Dendritic cell treated with granulocyte-macrophage colony-stimulating factor and Interleukin-4, amounts not matched to agents 40 ng/mL and 50 ng/mL, for 4 days (primary cell): ENCODE measurements at regions not wholly inside any gene's neighbourhood (a gene's known extent, or its start where the extent isn't known, plus 50 kb on each side); places are given as distances from the start of the nearest gene placed in this dataset.
"Not testable (repeated sequence)": the region's sequence is repeated elsewhere in the genome, so short reads cannot be mapped to it uniquely, and the experiment has no call there.

Experiments
- H3K27ac Mint-ChIP-seq: one replicate; pipeline ENCODE4 v1.8.0; 2022; ENCODE audit warnings: mild to moderate bottlenecking, mixed read lengths
- H3K27me3 Mint-ChIP-seq: one replicate; pipeline ENCODE4 v1.8.0; 2022; ENCODE audit warnings: mild to moderate bottlenecking, mixed read lengths
- H3K36me3 Mint-ChIP-seq: one replicate; pipeline ENCODE4 v1.8.0; 2022; ENCODE audit warnings: low read depth, mixed read lengths
- H3K4me1 Mint-ChIP-seq: one replicate; pipeline ENCODE4 v1.8.0; 2022; ENCODE audit warnings: low read depth, mixed read lengths
- H3K4me3 Mint-ChIP-seq: one replicate; pipeline ENCODE4 v1.8.0; 2022; ENCODE audit warnings: mild to moderate bottlenecking, moderate library complexity, mixed read lengths
- H3K9me3 Mint-ChIP-seq: one replicate; pipeline ENCODE4 v1.8.0; 2022; ENCODE audit warnings: mixed read lengths
- intact Hi-C: fragments of 100-400 bp; cut with micrococcal nuclease; formaldehyde crosslinking; loops from one replicate; pipeline ENCODE4 v1.15.0; 2022

GRCh38 chr1:172845371-172845770 is 186.5 kb downstream of the FASLG start:
- Mint-ChIP-seq H3K27me3 (peaks cover 3% of the 10 kb centered on the region), H3K4me3 (no peak overlapping the region), H3K36me3 (no peaks in the 10 kb centered on the region), H3K4me1 (peaks cover 16% of the 10 kb centered on the region), H3K27ac (peak overlapping the region; percentile 68), H3K9me3 (no peaks in the 10 kb centered on the region)
- intact Hi-C loops = no loop called here

GRCh38 chr1:172845865-172846264 is 187.0 kb downstream of the FASLG start:
- peaks cover 3% of the 10 kb centered on the region for H3K27me3 Mint-ChIP-seq
- H3K4me3 Mint-ChIP-seq = no peak overlapping the region
- intact Hi-C loops = no loop called here
- peak overlapping the region; percentile 68 for H3K27ac Mint-ChIP-seq
- no peaks in the 10 kb centered on the region for H3K9me3 Mint-ChIP-seq
- H3K4me1 Mint-ChIP-seq = peaks cover 16% of the 10 kb centered on the region
- no peaks in the 10 kb centered on the region for H3K36me3 Mint-ChIP-seq

DNA sequence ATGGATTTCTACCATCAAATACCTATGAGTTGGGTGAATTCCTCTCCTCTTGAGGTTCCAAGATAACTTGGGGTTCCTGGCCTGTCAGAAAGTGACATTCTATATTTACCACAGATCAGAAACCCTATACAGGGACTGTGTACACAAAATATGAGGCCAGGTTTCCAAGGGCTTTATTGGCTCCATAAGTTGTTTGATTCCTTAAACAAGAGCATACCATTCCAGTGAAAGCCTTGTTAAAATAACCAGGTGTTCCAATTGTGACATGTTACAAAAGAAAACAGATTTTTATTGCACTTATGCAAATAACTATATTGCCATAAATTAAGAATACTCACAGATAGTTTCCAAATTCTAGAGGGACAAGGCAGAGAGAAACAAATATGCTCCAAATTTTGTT is 188.9 kb downstream of the FASLG start:
- H3K36me3 Mint-ChIP-seq, H3K27ac Mint-ChIP-seq, intact Hi-C loops, H3K4me3 Mint-ChIP-seq, H3K27me3 Mint-ChIP-seq, H3K9me3 Mint-ChIP-seq: not testable (repeated sequence)
- H3K4me1 Mint-ChIP-seq = peaks cover 16% of the 10 kb centered on the region

GRCh38 chr1:172849653-172850052 is 190.8 kb downstream of the FASLG start:
- intact Hi-C loops = no loop called here
- no peak overlapping the region for H3K27ac Mint-ChIP-seq
- no peaks in the 10 kb centered on the region for H3K27me3 Mint-ChIP-seq
- H3K4me3 Mint-ChIP-seq = no peak overlapping the region
- H3K36me3 Mint-ChIP-seq = no peaks in the 10 kb centered on the region
- peaks cover 12% of the 10 kb centered on the region for H3K4me1 Mint-ChIP-seq
- H3K9me3 Mint-ChIP-seq = no peaks in the 10 kb centered on the region

DNA sequence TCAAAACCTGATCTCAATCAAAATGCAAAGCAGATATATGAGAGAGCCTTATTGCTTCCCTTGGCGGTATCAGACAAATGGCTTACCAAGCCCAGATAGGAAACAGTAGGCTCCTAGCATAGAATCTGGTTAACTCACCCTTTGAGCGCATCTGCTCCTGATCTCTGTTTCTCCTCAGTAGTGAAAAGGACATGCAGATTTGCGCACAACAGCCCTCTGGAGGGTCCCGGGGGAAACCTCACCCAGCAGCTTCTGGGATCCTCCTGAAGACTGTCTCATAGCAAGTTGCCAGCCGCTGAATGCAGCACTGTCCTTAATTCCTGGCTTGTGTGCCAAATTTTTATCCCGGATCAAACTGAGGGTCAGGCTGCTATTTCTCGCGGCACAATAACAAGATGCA is 192.2 kb downstream of the FASLG start:
- intact Hi-C loops = no loop called here
- Mint-ChIP-seq H3K36me3 (no peaks in the 10 kb centered on the region), H3K27ac (no peak overlapping the region), H3K9me3 (no peaks in the 10 kb centered on the region), H3K27me3 (no peaks in the 10 kb centered on the region), H3K4me3 (no peak overlapping the region), H3K4me1 (no peaks in the 10 kb centered on the region)

GRCh38 chr1:172851856-172852255 is 193.0 kb downstream of the FASLG start:
- H3K4me3 Mint-ChIP-seq = no peak overlapping the region
- intact Hi-C loops = no loop called here
- no peaks in the 10 kb centered on the region for H3K9me3 Mint-ChIP-seq
- H3K36me3 Mint-ChIP-seq = no peaks in the 10 kb centered on the region
- no peaks in the 10 kb centered on the region for H3K27me3 Mint-ChIP-seq
- H3K4me1 Mint-ChIP-seq = no peaks in the 10 kb centered on the region
- no peak overlapping the region for H3K27ac Mint-ChIP-seq

DNA sequence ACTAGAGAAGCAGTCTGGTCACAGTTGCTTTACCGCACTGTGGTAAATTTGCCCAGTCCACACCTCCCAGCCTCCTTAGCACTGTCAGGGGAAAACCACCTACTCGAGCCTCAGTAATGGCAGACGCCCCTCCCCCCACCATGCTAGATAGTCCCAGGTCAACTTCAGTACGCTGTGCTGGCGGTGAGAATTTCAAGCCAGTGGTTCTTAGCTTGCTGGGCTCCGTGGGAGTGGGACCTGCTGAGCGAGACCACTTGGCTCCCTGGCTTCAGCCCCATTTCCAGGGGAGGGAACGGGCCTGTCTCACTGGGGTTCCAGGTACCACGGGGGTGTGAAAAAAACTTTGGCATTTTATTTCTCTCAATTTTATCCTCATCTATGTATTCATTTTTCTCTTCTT is 194.8 kb downstream of the TNFSF18 start:
- H3K27ac Mint-ChIP-seq, H3K36me3 Mint-ChIP-seq, H3K27me3 Mint-ChIP-seq, H3K9me3 Mint-ChIP-seq, intact Hi-C loops, H3K4me3 Mint-ChIP-seq, H3K4me1 Mint-ChIP-seq: not testable (repeated sequence)

GRCh38 chr1:172863031-172863430 is 187.7 kb downstream of the TNFSF18 start:
- intact Hi-C loops = no loop called here
- no peak overlapping the region for H3K27ac Mint-ChIP-seq
- no peaks in the 10 kb centered on the region for H3K9me3 Mint-ChIP-seq
- no peaks in the 10 kb centered on the region for H3K36me3 Mint-ChIP-seq
- H3K4me1 Mint-ChIP-seq = no peaks in the 10 kb centered on the region
- no peaks in the 10 kb centered on the region for H3K27me3 Mint-ChIP-seq
- H3K4me3 Mint-ChIP-seq = no peak overlapping the region

DNA sequence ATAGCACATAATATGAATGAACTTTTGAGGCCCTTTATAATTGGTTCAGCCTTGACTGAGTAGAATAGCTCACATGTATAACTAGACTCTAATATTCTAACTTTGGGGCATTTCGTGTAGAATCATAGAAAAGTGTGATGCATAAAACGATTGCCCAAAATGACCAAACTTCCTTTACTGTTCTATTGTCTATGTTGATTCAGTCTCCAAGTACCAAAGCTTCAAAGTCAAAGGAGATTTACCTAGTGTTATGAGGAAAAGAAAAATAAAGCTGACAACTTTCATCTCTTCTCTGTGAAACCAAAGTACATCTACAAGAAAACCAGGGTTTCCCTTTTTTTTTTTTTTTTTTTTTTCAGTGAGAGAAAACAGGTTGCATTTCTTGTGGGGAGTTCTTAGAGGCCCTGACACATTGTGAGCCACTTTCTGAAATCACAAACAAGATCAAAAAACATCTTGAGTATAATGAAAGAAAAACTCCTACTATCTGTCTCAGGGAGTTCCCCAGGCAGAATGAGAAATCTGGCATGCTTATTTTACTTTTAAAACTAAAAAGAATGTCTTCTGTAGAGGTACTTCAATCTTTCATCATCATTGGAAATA is 183.4 kb downstream of the TNFSF18 start:
- intact Hi-C loops = no loop called here
- Mint-ChIP-seq H3K36me3 (no peaks in the 10 kb centered on the region), H3K4me3 (no peak overlapping the region), H3K4me1 (peaks cover 5% of the 10 kb centered on the region), H3K27me3 (no peaks in the 10 kb centered on the region), H3K27ac (no peak overlapping the region), H3K9me3 (no peaks in the 10 kb centered on the region)

- intact Hi-C loops = no loop called here
- H3K36me3 Mint-ChIP-seq = no peaks in the 10 kb centered on the region
- H3K4me3 Mint-ChIP-seq = no peak overlapping the region
- H3K9me3 Mint-ChIP-seq = no peaks in the 10 kb centered on the region
- no peaks in the 10 kb centered on the region for H3K27me3 Mint-ChIP-seq
- H3K4me1 Mint-ChIP-seq = peaks cover 5% of the 10 kb centered on the region
- no peak overlapping the region for H3K27ac Mint-ChIP-seq
Measured at GRCh38 chr1:172870901-172871606, 179.7 kb downstream of the TNFSF18 start.

- H3K4me1 Mint-ChIP-seq = peaks cover 5% of the 10 kb centered on the region
- H3K27ac Mint-ChIP-seq = no peak overlapping the region
- no peak overlapping the region for H3K4me3 Mint-ChIP-seq
- H3K36me3 Mint-ChIP-seq = no peaks in the 10 kb centered on the region
- H3K27me3 Mint-ChIP-seq = no peaks in the 10 kb centered on the region
- intact Hi-C loops = no loop called here
- H3K9me3 Mint-ChIP-seq = no peaks in the 10 kb centered on the region
Measured at GRCh38 chr1:172874950-172875349, 175.8 kb downstream of the TNFSF18 start.

GRCh38 chr1:172875892-172876291 is 174.8 kb downstream of the TNFSF18 start:
- intact Hi-C loops = no loop called here
- Mint-ChIP-seq H3K27me3 (no peaks in the 10 kb centered on the region), H3K4me3 (no peak overlapping the region), H3K4me1 (peaks cover 4% of the 10 kb centered on the region), H3K27ac (no peak overlapping the region), H3K9me3 (no peaks in the 10 kb centered on the region), H3K36me3 (no peaks in the 10 kb centered on the region)

DNA sequence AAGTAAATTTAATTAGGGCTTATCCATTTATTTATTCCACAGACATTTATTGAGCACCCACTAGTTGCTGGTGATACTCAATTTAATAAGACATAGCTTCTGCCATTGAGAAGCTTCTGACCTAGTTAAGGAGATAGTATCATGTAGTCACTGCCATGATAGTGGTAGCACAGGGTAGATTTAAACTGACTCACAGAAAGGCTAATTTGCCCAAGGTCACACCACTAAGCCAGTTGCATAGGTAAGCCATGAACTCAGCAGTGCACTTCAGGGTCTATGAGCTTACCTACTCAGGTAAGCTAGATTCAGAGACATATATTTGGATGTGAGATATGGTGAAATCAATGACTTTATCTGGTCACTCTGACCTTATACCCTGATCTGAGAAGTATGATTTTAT is 168.4 kb downstream of the TNFSF18 start:
- Mint-ChIP-seq H3K4me1 (peaks cover 13% of the 10 kb centered on the region), H3K9me3 (no peaks in the 10 kb centered on the region), H3K27ac (no peak overlapping the region), H3K36me3 (no peaks in the 10 kb centered on the region), H3K27me3 (peaks cover 3% of the 10 kb centered on the region), H3K4me3 (no peak overlapping the region)
- intact Hi-C loops = no loop called here

DNA sequence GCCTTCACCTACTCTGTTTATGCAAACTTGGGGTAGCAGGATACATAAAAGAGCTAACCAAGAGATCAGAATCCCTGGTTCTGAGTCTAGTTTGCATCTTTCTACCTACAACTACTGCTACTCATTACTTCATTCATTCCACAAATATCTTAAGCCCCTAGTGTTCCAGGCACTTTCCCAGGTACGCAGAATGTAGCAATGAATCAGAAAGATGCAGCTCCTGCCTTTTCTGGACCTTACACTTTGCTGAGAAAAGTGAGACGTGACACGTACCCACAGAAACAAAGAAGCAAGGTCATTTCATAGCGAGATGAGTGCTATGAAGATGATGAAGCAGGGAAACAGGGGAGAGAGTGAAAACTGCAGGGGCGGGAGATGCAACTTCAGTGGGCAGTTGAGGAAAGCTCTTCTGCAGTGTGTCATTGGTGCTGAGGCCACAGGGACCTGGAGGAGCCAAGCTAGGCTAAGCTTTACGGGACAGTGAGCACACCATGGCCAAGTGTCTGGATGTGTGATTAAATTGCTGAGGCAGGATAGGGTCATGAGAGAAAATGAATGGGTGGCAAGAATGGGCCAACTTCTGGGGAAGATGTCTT is 167.9 kb downstream of the TNFSF18 start:
- Mint-ChIP-seq H3K27ac (no peak overlapping the region), H3K4me3 (no peak overlapping the region), H3K9me3 (no peaks in the 10 kb centered on the region), H3K27me3 (peaks cover 3% of the 10 kb centered on the region), H3K4me1 (peaks cover 13% of the 10 kb centered on the region), H3K36me3 (no peaks in the 10 kb centered on the region)
- intact Hi-C loops = no loop called here

GRCh38 chr1:172883387-172883791 is 167.4 kb downstream of the TNFSF18 start:
- intact Hi-C loops = no loop called here
- Mint-ChIP-seq H3K4me1 (peaks cover 13% of the 10 kb centered on the region), H3K4me3 (no peak overlapping the region), H3K27me3 (peaks cover 3% of the 10 kb centered on the region), H3K36me3 (no peaks in the 10 kb centered on the region), H3K27ac (no peak overlapping the region), H3K9me3 (no peaks in the 10 kb centered on the region)
